ENCODE measurements at regions not wholly inside any gene's neighbourhood (a gene's known extent, or its start where the extent isn't known, plus 50 kb on each side); places are given as distances from the start of the nearest gene placed in this dataset.

- TF ChIP-seq POLR2A (IDR thresholded peaks at IDR 0.05; ENCODE audit: low read depth), result no peak
- TF ChIP-seq POLR2AphosphoS5 (IDR thresholded peaks at IDR 0.05), result no peak
- no peak for TF ChIP-seq CTCF (IDR thresholded peaks at IDR 0.05)
Observed at GRCh38 chr17:71202449-71202848, 918.4 kb upstream of the SOX9 start.
